ENCODE measurements at regions not wholly inside any gene's neighbourhood (a gene's known extent, or its start where the extent isn't known, plus 50 kb on each side); places are given as distances from the start of the nearest gene placed in this dataset.

DNA sequence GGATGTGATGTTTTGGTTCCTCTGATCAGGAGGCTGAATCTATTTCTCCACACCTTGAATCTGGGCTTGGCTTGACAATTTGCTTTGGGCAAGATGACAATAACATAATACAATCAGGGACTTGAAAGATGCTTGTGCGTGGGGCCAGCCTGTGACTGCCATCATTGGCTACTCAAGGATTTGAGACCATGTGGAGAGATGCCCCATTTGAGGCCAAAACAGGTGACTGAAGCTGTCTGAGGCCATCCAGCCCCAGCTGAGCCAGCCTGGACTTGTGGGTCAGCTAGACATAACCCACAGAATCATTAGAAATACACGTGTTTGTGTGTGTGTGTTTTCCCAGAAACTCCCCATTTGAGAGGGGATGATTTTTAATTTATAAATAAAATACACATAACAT lies 421.5 kb downstream of the PTPRU start:
- DNase-seq: no peak

DNA sequence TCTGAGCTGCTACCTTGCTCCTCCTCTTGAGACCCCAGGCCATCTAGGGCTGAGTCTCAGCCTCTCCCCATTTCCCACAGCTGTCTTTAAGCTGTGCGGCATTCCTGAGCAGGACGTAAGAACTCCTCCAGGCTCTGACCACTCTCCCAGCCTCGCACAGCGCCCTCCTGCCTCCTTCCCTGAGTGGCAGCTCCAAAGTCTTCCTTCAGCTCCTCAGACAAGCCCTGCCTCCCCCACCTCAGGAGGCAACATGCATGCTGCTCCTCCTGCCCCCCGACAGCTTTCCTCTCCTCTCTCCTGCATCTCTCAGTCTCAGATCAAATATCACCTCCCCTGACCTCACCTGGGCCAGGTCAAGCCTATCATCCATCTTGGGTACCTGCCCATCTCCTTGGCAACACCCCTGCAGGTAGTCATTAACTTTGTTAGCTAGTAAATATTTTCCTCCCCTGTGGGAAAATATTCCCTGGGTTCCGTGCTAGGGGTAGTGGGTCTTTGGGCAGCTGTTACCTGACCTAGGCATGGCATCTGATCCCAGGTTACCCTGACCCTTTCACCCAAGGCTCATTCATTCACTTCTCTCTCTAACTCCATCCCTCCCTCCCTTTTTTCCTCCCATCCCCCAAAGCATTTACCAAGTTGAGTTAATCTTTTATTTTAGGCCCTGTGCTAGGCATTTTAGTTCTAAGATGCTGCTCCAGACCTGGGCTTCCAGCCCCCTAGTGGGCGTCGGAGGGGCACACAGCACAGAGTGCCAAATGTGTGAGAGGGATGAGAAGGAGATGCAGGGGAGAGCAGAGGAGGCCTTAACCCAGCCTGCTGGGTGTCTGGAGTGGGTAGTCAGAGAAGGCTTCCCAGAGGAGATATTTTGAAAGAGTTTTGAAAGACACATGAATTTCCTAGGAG lies 419.9 kb downstream of the PTPRU start:
- peak; percentile 15 for DNase-seq

GRCh38 chr1:29655145-29655544 lies 418.8 kb downstream of the PTPRU start:
- no peak for DNase-seq

DNA sequence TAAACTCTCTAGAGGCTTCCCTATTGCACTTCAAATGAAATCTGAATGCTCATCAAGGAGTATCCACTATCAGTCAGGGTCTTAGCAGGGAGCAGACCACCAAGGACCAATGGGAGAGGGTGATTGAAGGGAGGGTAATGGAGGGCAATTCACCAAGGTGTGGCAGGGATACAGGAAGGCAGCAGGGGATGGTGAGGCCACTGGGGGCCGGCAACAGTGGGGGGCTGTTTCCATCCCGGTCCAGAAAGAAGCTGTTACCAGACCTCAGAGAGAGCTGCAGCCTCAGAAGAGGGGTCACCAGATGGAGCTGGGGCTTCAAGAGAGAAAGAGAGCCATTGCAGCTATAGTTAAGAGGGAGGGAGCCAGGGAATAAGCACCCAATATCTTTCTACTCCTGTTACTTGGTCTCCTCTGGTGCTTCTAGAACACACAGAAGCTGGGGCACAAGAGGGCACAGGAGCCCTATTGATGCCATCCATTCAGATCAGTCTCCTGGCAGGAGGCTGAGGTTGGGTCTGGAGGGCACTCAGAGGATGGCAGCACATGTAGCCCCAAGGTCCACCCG lies 417.6 kb downstream of the PTPRU start:
- DNase-seq: no peak

DNA sequence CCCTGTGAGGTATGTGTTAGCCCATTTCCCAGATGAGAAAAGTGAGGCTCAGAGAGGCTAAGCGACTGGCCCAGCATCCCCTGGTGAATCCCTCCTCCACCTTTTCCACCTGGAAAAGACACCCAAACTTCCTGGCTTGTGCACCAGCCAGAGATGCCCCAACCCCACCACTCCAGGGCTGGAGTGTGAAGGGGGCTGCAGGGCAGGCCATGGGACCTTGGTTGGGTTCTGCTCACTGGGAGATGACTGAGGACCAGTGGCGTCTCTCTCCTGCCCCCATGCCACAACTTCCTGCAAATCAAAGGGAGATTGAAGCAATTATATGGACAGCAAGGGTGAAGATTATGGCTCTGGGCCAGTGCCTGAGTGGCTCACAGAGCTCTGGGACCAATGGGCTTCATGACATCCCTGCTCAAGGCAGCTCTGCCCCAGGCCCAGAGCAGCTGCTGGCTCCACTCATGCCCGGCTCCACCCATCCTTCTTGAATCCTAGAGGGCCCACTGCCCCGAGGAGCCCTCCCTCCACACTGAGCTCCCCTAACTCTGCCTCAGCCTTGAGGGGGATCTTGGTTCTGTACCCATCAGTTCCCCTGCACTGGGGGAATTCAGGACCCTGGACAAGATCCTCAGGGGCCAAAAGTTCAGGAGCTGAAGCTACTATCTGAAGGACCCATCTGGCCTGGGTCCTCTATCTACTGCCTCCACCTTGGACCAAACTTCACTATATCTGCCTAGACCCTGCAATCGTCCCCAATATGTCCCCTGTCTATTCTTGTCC lies 416.9 kb downstream of the PTPRU start:
- no peak for DNase-seq

GRCh38 chr1:29651684-29652665 lies 415.7 kb downstream of the PTPRU start:
- DNase-seq: no peak

DNA sequence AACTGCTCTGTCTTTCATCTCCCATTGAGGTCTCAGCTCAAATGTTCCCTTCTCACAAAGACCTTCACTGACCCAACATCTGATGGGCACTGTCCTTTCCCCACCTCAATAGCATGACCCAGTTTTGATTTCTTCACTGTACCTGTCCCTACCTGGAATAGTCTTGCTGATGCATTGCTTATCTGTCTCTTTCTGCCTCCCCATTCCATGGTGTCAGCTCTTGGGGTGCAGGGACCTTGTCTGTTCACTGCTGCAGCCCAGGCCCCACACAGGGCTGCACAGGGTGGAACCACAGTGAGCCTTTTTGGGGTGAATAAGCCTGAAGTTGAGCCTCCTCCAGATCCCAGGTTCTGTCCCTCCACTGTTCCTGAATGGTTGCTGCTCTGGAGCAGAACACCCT lies 414.9 kb downstream of the PTPRU start:
- no peak for DNase-seq

DNA sequence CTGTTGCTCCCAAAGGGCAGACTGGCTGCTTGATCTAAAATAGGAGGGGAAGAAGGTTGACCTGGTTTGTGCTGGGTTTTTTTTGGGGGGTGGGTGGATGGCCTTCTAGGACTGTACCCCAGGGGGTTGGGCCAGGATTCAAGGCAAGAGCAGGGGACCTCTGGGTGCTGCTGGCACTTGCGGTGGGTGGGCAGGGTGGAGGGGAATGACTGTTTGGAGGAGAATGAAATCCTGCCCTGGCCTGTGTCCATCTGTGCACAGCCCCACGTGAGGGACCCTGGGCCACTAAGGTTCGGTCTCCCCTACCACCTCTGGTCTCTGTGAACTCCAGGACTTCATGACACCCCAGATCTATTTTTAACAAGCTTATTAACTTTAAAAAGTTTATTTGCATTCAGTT lies 414.2 kb downstream of the PTPRU start:
- DNase-seq: no peak

- no peak for DNase-seq
These were observed 413.7 kb downstream of the PTPRU start for GRCh38 chr1:29650041-29650400.

DNA sequence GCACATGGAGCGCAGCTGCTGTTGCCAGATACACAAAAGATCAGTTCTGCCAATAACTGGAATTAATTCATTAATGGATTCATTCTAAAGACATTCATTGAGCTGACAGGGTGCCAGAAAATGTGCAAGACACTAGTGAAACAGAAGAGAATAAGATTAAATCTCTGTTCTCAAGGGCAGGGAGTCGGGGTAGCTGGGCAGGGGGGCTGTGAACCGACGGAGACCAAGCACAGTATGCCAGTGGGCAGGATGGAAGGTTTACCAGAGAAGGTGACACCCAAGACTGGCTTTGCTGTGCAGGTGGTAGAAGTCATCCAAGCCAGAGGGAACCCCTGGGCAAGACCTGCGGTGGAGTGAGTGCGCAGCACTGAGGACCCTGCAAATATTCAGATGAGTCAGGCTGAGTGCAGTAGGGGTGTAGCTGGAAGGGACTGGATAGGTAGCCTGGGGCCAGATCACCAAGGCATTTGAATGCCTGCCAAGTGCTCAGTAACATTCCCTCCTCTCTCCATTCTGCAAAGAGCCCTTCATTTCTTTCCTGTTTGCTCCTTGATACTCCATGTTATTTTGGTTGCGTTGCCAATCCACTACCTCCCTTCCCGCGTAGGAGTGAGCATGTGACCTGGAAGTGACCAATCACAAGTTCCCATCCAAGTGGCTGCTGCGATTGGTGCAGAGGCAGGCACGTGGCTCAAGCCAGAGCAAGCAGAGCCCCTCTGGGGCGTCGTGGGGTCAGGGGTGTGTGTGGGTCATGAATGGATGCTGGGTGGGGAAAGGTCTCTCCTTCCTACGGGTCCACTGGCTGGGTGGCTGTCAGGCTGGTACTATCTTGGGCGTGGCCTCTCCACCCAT lies 413.1 kb downstream of the PTPRU start:
- DNase-seq: no peak

DNA sequence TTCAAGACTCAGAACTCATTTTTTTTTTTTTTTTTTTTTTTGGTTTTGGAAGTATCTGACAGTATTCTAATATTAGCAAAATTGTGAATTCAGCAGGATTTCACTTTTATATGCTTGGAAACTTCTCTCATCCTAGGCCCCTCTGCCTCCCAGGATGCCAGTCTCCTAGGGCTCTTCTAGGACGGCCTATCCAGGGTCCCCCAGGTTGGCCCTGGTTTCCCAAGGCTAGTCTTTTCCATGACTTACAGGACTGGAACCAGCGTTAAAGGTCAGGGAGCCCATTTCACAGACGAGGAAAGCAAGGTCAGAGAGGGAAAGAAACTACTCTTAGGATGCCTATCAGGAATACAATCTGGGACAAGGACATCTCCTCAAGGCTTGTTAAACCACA lies 412.5 kb downstream of the PTPRU start:
- no peak for DNase-seq

DNA sequence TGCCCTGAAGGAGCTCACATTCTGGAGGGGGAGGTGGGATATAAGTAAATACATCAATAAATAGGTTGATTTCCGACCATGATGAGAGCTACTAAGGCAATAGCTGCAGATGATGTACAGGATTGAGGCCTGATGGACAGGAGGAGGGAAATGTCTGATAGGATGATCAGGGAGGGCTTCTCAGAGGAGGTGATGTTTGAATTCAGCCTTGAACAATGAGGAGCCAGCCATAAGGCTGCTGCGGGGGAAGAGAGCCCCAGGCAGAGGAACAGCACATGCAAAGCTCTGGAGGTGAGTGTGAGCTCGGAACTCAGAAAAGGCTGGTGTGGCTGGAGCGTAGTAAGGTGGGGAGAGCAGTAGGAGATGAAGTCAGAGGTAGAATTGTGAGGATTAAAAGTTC lies 411.7 kb downstream of the PTPRU start:
- no peak for DNase-seq

- DNase-seq: no peak
These were observed 411.3 kb downstream of the PTPRU start for GRCh38 chr1:29647581-29647980.

DNA sequence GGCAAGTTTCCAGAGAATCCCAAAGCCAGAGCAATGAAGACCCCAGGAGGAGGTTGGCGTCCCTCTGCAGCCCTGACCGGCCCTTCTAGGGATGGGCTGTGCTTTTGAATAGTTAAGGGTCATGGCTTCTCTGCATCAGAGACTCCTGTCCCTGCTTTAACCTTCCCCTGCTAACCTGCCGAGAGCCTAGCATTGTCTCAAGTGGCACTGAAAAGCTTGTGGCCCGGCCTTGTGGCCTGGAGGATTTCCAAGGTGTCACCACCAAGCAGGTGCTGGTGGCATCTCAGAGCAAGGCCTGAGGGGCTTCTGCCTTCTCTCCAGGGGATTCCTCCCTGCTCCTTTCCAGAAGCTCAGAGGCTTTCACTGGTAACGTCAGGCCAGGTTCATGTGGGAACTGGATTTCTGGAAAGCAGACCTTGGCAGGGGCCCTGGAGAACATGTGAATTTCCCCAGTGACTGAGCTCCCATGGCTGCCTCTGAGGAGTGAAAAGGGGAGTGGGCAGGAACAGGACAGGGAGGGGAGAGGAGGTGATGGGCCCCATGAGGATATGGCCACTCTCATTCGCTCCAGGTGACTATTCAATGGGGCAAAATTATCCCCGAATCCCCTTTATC lies 409.9 kb downstream of the PTPRU start:
- no peak for DNase-seq

DNA sequence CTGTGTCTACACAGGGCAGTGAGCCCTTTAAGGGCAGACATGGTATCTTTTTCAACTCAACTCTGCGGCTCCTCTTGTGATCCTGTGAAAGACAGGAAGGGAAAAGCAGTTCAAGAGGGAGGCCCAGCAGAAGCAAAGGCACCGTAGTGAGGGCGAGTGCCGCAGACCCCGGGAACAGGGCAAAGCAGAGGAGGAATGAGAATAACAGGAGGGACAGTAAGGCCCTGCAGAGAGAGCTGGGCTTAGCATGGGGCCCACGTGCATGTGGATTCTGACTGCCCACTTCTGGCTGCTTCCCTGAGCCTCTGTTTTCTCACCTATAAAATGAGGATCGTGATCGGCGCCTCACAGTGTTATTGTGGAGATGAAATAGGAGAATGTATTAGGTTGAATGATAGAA lies 409.3 kb downstream of the PTPRU start:
- DNase-seq: no peak

GRCh38 chr1:29644812-29645211 lies 408.5 kb downstream of the PTPRU start:
- DNase-seq: no peak

GRCh38 chr1:29643838-29644440 lies 407.6 kb downstream of the PTPRU start:
- DNase-seq: no peak

- DNase-seq: no peak
These were observed 407.0 kb downstream of the PTPRU start for GRCh38 chr1:29643281-29643680.

GRCh38 chr1:29642519-29642918 lies 406.2 kb downstream of the PTPRU start:
- DNase-seq: no peak

DNA sequence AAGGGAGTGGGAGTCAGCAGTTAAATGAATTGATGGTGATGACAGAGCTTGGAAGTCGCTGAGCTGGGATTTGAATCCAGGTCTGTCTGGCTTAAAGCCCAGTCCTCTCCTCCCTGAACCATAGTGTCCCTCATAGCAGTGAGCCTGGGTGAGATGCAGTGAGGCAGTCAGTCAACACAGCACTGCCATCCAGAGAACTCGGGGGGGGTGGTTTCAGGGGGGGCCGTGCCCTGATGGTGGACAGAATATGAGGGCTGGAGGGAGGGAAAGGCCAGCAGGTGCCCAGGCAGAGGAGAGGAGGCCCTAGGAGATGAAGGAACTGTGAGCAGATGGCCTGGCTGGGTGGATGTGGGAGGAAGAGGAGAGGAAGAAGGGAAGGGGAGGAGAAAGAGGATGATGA lies 405.6 kb downstream of the PTPRU start:
- DNase-seq: no peak

GRCh38 chr1:29640428-29640785 lies 404.1 kb downstream of the PTPRU start:
- no peak for DNase-seq
